GM12872 (cell line): ENCODE measurements at regions not wholly inside any gene's neighbourhood (a gene's known extent, or its start where the extent isn't known, plus 50 kb on each side); places are given as distances from the start of the nearest gene placed in this dataset.

Experiments used
- TF ChIP-seq, protein P1 (sequence below): IDR thresholded peaks from 3 replicates; pipeline ENCODE4 v1.5.1; 2011; ENCODE audit warnings: low read depth, mild to moderate bottlenecking, low read length, moderate library complexity; ENCODE audit not compliant: insufficient read depth

DNA sequence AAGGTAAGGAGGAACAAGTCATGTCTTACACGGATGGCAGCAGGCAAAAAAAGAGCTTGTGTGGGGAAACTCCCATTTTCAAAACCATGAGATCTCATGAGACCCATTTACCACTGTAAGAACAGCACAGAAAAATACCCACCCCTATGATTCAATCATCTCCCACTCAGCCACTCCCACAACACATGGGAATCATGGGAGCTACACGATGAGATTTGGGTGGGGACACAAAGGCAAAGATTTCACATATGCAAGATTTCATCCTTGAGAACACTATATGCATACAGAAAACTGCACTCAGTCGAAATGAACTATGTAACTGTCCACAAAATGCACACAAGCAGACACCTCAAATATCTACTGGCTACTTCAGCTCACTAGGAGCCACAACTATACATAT, 480.6 kb upstream of the BTBD3 start:
- TF ChIP-seq, protein P1, sequence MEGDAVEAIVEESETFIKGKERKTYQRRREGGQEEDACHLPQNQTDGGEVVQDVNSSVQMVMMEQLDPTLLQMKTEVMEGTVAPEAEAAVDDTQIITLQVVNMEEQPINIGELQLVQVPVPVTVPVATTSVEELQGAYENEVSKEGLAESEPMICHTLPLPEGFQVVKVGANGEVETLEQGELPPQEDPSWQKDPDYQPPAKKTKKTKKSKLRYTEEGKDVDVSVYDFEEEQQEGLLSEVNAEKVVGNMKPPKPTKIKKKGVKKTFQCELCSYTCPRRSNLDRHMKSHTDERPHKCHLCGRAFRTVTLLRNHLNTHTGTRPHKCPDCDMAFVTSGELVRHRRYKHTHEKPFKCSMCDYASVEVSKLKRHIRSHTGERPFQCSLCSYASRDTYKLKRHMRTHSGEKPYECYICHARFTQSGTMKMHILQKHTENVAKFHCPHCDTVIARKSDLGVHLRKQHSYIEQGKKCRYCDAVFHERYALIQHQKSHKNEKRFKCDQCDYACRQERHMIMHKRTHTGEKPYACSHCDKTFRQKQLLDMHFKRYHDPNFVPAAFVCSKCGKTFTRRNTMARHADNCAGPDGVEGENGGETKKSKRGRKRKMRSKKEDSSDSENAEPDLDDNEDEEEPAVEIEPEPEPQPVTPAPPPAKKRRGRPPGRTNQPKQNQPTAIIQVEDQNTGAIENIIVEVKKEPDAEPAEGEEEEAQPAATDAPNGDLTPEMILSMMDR, result no peak

DNA sequence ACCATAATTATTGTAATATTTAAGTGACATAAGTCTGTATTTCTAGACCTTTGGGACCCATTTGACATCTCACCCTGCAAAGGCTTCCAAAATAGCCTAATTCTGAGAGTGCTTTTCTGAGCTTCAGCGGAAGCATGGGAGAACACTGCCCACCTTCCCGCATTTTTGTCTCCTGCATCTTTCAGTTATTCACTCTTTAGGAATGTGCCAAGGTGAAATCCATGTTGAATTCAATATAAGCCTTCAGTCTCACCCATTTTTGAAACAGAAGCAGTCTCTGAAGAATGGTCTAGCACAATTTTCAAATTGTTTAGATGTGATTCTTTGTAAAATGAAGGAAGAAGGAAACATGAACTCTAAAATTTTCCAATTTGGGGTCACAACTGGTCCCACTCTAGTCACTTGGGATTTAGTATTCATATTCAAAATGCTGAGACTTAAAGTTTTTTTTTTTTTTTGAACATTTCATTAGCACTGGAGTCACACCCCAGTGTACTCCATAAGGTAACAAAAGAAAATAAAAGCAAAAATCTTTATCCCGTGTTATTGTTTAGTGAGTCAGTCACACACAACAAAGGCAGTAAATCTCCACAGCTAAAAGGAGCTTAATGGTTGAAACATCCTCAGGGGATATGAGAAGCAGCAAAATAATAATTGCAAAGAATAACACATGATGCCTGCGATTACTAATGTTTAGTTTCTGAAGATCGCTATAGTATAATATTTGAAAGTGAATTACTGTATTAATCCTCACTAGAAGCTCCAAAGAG, 479.9 kb upstream of the BTBD3 start:
- TF ChIP-seq, protein P1, result no peak

DNA sequence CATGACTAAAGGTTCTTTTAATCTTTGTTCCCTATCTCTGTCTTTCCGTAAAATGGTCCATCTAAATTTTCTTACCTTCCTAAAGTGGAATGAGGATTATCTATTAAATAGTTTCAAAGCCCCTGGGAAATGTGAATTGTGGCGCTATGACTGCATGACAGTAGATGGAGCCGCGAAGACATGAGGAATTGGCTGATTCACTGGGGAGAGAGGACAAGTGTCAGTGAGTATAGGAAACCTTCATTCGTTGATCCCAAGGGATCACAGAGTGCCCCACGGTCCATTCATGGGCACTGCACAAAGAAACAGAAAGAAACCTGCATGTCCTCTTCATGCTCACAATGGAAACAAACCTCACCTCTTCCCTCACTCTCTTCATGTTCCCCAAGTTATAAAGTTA, 479.3 kb upstream of the BTBD3 start:
- TF ChIP-seq, protein P1, result no peak

DNA sequence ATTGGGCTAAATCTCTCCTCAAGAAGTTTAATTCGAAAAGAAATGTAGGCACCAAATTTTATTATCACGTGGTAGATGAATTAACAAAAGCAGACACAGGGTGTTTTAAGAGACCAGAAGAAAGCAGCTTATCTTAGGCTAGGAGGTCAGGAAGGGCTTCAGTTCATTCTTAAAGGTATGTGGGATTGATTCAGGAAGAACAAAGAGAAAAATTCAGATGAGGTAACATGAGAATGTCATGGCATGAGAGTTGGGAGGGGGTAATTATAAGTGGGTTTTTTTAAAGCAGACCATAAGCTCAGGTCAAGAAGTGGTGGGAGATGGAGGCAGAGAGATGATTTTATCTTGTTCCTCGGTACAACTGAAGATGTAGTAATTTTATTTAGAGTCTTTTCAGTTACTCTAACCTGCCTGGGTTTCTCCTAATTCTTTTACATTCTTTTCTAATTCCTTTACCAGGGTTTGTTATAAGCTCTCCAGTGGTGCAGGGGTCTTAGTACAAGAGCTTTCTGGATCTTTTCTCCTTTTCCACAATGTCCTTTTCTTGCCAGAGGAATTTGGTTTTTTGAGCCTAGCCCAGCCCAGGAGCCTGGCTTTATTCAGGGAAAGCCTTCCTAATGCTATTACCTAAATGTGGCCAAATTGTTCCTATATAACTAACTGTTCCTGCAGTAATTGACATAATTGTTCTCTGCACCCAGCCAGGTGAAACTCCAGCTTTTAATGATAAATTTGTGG, 474.1 kb upstream of the BTBD3 start:
- TF ChIP-seq, protein P1, result no peak

DNA sequence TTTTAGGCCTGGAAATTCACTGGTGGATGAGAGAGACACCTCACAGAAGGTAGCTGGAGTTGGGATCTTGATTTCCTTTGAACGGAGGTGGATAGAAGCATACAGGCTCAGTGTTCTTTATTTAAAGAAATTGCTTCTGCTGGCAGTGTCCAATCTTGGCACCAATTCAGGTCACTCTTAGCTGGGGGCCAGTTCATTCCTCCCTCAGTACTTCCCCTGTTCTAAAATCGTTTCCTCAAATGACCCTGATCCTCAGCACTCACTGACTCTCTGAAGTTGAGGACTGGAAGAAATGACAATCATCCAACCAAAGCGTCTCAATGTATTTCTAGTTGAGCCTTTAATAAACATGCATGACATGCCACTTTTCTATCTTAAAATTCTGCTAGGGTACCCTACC, 472.5 kb upstream of the BTBD3 start:
- TF ChIP-seq, protein P1, result no peak

DNA sequence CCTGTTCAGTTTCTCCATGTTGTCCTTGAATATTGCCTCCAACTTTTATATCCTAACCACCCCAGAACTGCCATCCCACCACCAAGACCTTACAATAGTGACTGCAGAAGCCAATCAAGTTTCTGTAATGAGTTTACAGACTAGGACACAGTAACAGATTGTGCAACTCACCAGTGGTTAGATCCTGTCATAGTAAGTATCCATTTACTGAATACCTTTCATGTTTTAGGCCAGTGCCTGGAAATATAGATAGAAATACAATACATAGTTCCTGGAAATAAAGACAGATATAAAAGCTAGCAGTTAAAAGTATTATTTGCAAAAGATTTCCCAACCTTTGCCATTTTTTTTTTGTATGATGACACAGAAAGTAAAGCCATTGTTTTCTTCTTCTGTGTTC, 471.8 kb upstream of the BTBD3 start:
- TF ChIP-seq, protein P1, result no peak

DNA sequence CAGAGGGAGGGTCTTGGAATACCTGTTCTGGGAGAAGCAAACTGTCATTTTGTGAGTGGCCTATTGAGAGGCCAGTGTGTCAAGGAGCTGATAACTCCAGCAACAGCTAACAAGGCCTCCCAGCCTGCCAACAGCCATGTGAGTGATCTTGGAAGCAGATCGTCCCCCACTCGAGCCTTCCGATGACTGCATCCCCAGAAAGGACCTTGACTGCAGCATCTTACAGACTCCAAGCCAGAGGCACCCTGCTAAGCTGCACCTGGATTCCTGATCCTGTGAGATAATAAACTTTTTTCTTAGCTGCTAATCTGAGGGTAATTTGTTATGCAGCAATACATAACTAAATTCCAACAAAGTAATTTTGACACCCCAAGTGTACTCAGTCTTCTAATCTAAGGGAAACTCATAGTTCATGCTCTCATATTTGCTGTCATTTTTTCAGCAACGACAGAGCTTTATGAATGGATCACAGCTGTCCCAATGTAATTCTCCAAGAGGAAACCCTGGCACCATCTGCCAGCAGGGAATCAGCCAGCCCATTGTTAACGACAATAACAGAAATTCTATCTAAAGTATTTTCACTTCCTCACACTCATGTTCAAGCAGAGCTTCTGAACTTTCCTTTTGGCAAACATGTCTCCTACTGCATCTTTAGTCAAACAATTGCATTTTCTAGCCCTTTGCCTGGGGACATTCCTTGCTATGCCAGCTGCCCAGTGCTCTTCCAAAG, 470.2 kb upstream of the BTBD3 start:
- TF ChIP-seq, protein P1, result no peak
